Gastrocnemius medialis (tissue), 4 donors: ENCODE measurements at regions not wholly inside any gene's neighbourhood (a gene's known extent, or its start where the extent isn't known, plus 50 kb on each side); places are given as distances from the start of the nearest gene placed in this dataset.

Experiments
- POLR2A ChIP-seq, 2 donors: fragments of 450-650 bp; IDR thresholded peaks; one replicate each; pipeline ENCODE4 v1.6.1; 2017; ENCODE audit warnings: antibody characterized with exemption in 2 of 2, mild to moderate bottlenecking in 2 of 2, moderate library complexity in 2 of 2
- TF ChIP-seq, protein P1 (sequence below), 5 experiments: fragments of 450-650 bp in 3 of 5; fragments of 200-600 bp in 2 of 5; sonication (generic) in 2 of 5; IDR thresholded peaks in 4 of 5; conservative IDR thresholded peaks in 1 of 5; 1 replicate in 4 of 5; 2 replicates in 1 of 5; pipeline ENCODE4 v1.5.1; 2016 to 2019; ENCODE audit warnings: antibody characterized with exemption in 5 of 5, mild to moderate bottlenecking in 3 of 5, moderate library complexity in 3 of 5

DNA sequence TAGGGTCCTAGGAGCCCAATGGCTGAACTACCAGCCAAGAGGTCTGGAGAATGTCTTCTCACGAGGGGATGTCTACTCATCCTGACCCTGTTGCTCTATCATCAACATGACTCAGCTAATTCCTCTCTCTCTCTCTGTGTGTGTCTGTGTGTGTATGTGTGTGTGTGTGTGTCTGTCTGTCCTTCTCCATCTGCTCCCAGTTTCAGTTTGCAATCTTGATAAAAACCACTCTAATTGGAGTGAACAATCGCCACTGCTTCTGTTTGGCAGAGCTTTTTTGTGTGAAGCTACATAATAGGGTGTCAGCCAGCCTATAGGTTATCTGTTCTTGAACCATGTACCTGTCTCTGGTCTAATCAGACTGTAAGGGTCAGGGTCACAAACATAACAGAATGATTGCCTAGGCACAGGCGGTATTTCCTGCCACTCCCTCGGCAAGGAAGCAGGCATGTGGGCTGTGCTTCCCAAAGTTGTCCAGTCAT is 219.8 kb downstream of the SH3BP4 start:
- no peak for TF ChIP-seq POLR2A (IDR thresholded peaks at IDR 0.05)
- TF ChIP-seq, protein P1, sequence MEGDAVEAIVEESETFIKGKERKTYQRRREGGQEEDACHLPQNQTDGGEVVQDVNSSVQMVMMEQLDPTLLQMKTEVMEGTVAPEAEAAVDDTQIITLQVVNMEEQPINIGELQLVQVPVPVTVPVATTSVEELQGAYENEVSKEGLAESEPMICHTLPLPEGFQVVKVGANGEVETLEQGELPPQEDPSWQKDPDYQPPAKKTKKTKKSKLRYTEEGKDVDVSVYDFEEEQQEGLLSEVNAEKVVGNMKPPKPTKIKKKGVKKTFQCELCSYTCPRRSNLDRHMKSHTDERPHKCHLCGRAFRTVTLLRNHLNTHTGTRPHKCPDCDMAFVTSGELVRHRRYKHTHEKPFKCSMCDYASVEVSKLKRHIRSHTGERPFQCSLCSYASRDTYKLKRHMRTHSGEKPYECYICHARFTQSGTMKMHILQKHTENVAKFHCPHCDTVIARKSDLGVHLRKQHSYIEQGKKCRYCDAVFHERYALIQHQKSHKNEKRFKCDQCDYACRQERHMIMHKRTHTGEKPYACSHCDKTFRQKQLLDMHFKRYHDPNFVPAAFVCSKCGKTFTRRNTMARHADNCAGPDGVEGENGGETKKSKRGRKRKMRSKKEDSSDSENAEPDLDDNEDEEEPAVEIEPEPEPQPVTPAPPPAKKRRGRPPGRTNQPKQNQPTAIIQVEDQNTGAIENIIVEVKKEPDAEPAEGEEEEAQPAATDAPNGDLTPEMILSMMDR (IDR thresholded peaks at IDR 0.05 in 4 of 5, conservative IDR thresholded peaks at IDR 0.05 in 1 of 5), result no peak
